Ishikawa (cell line): ENCODE measurements at regions not wholly inside any gene's neighbourhood (a gene's known extent, or its start where the extent isn't known, plus 50 kb on each side); places are given as distances from the start of the nearest gene placed in this dataset.

ENCODE experiments used
- EP300 ChIP-seq: IDR thresholded peaks from 2 replicates; pipeline ENCODE4 v1.6.1; 2012; ENCODE audit warnings: borderline replicate concordance
- FOXM1 ChIP-seq: IDR thresholded peaks from 2 replicates; pipeline ENCODE4 v1.6.1; 2012; ENCODE audit warnings: low read depth, borderline replicate concordance
- NFIC ChIP-seq: IDR thresholded peaks from 2 replicates; pipeline ENCODE4 v1.6.1; 2012
- REST ChIP-seq: IDR thresholded peaks from 2 replicates; pipeline ENCODE4 v1.6.1; 2012; ENCODE audit warnings: low read depth, mild to moderate bottlenecking

GRCh38 chr13:79108914-79109643 lies 297.0 kb downstream of the RBM26 start:
- no peak for TF ChIP-seq REST
- no peak for TF ChIP-seq NFIC
- TF ChIP-seq EP300 = no peak
- no peak for TF ChIP-seq FOXM1
